CD14-positive monocyte (primary cell): ENCODE measurements at regions not wholly inside any gene's neighbourhood (a gene's known extent, or its start where the extent isn't known, plus 50 kb on each side); places are given as distances from the start of the nearest gene placed in this dataset.

Experiments
- DNase-seq, 3 donors: peaks; one replicate each; pipeline ENCODE4 v3.0.0-alpha.2; 2011 to 2022
- H2AFZ ChIP-seq: 2 replicates; pipeline ENCODE4 v1.6.0; 2012; ENCODE audit warnings: mild to moderate bottlenecking, low read depth, low read length, inconsistent platforms; ENCODE audit not compliant: insufficient read depth, poor library complexity, severe bottlenecking
- H3K27ac ChIP-seq, 2 donors: 1 replicate in 1 of 2; 2 replicates in 1 of 2; pipeline ENCODE4 v1.5.1; 2012 to 2013; ENCODE audit warnings: low read length in 2 of 2, control low read depth in 1 of 2, inconsistent platforms in 1 of 2, low read depth in 1 of 2, mild to moderate bottlenecking in 1 of 2
- H3K27me3 ChIP-seq, 2 donors: one replicate each; pipeline versions ENCODE4 v1.6.0 to v1.6.1; 2011 to 2013; ENCODE audit warnings: low read length in 2 of 2; ENCODE audit not compliant: control insufficient read depth in 2 of 2, insufficient read depth in 2 of 2
- H3K36me3 ChIP-seq, 2 donors: replicated peaks in 1 of 2; 1 replicate in 1 of 2; 2 replicates in 1 of 2; pipeline versions ENCODE4 v1.5.1 to v1.6.1; 2012 to 2013; ENCODE audit warnings: low read length in 2 of 2, control low read depth in 1 of 2, inconsistent platforms in 1 of 2, mild to moderate bottlenecking in 1 of 2; ENCODE audit not compliant: insufficient read depth in 2 of 2, control insufficient read depth in 1 of 2
- H3K4me1 ChIP-seq, 2 donors: 1 replicate in 1 of 2; 2 replicates in 1 of 2; pipeline versions ENCODE4 v1.5.1 to v1.6.1; 2012 to 2013; ENCODE audit warnings: low read length in 2 of 2, control low read depth in 1 of 2, inconsistent platforms in 1 of 2, mild to moderate bottlenecking in 1 of 2, moderate library complexity in 1 of 2; ENCODE audit not compliant: insufficient read depth in 2 of 2, control insufficient read depth in 1 of 2
- H3K4me2 ChIP-seq: replicated peaks from 2 replicates; pipeline ENCODE3; 2012; ENCODE audit warnings: low read length, moderate library complexity, mild to moderate bottlenecking; ENCODE audit not compliant: poor library complexity, severe bottlenecking; ENCODE audit errors: extremely low read depth
- H3K4me3 ChIP-seq, 3 experiments: fragments of 200-600 bp in 1 of 3; sonication (generic) in 1 of 3; replicated peaks in 1 of 3; 1 replicate in 2 of 3; 2 replicates in 1 of 3; pipeline ENCODE4 v1.5.1; 2011 to 2013; ENCODE audit warnings: low read length in 3 of 3, mild to moderate bottlenecking in 3 of 3, control low read depth in 2 of 3, low read depth in 2 of 3, inconsistent platforms in 1 of 3, moderate library complexity in 1 of 3
- H3K79me2 ChIP-seq: 2 replicates; pipeline ENCODE4 v1.6.0; 2012; ENCODE audit warnings: mild to moderate bottlenecking, control low read depth, inconsistent platforms, low read length, moderate library complexity; ENCODE audit not compliant: insufficient read depth
- H3K9ac ChIP-seq: 2 replicates; pipeline ENCODE4 v1.6.0; 2017; ENCODE audit warnings: low read length, mild to moderate bottlenecking; ENCODE audit not compliant: insufficient read depth, poor library complexity, severe bottlenecking
- H3K9me3 ChIP-seq, 2 donors: replicated peaks in 1 of 2; 1 replicate in 1 of 2; 2 replicates in 1 of 2; pipeline versions ENCODE4 v1.5.1 to v1.6.1; 2012 to 2013; ENCODE audit warnings: low read length in 2 of 2, control low read depth in 1 of 2; ENCODE audit not compliant: control insufficient read depth in 1 of 2, insufficient read depth in 1 of 2
- H4K20me1 ChIP-seq: 2 replicates; pipeline ENCODE4 v1.6.0; 2012; ENCODE audit warnings: mild to moderate bottlenecking, low read length, control low read depth, moderate library complexity; ENCODE audit not compliant: insufficient read depth
- H3K27ac Mint-ChIP-seq, 7 donors: one replicate each; pipeline ENCODE4 v1.8.0; 2020; ENCODE audit warnings: mild to moderate bottlenecking in 7 of 7, mixed read lengths in 7 of 7, moderate library complexity in 6 of 7, inconsistent platforms in 2 of 7
- H3K27me3 Mint-ChIP-seq, 3 donors: one replicate each; pipeline ENCODE4 v1.8.0; 2021 to 2022; ENCODE audit warnings: low read depth in 3 of 3, mild to moderate bottlenecking in 3 of 3, mixed read lengths in 3 of 3, moderate library complexity in 3 of 3, inconsistent platforms in 1 of 3
- H3K36me3 Mint-ChIP-seq, 2 donors: one replicate each; pipeline ENCODE4 v1.8.0; 2020; ENCODE audit warnings: mixed read lengths in 2 of 2, inconsistent platforms in 1 of 2, mild to moderate bottlenecking in 1 of 2
- H3K4me1 Mint-ChIP-seq: one replicate; pipeline ENCODE4 v1.8.0; 2020; ENCODE audit warnings: mild to moderate bottlenecking, mixed read lengths
- H3K4me3 Mint-ChIP-seq, 2 donors: one replicate each; pipeline ENCODE4 v1.8.0; 2020; ENCODE audit warnings: mild to moderate bottlenecking in 2 of 2, mixed read lengths in 2 of 2, moderate library complexity in 1 of 2
- H3K9me3 Mint-ChIP-seq, 7 donors: one replicate each; pipeline ENCODE4 v1.8.0; 2020 to 2022; ENCODE audit warnings: mixed read lengths in 7 of 7, mild to moderate bottlenecking in 6 of 7, moderate library complexity in 6 of 7, inconsistent platforms in 2 of 7
- CTCF ChIP-seq: fragments of 200-600 bp; IDR thresholded peaks from one replicate; pipeline ENCODE4 v1.8.0; 2022; ENCODE audit warnings: antibody characterized with exemption, mild to moderate bottlenecking
- WGBS: methylation state at CpG from one replicate; pipeline ENCODE4 v1.1.5; 2013; ENCODE audit warnings: missing lambda C conversion rate; ENCODE audit not compliant: insufficient coverage; 5-methylcytosine and 5-hydroxymethylcytosine counted together
- intact Hi-C, 2 donors: fragments of 100-400 bp; cut with micrococcal nuclease; formaldehyde crosslinking; loops; one replicate each; pipeline versions ENCODE4 v1.15.0 to v1.15.1; 2023

- Mint-ChIP-seq H3K9me3 (peaks cover 0 to 2% (median 0%) of the 10 kb centered on the region in 7 donors), H3K4me3 (no peak overlapping the region), H3K27ac (no peak overlapping the region), H3K4me1 (no peaks in the 10 kb centered on the region), H3K27me3 (peaks cover 5 to 8% (median 5%) of the 10 kb centered on the region in 3 donors), H3K36me3 (no peaks in the 10 kb centered on the region)
- no peak overlapping the region for H3K4me2 ChIP-seq
- no peaks in the 10 kb centered on the region for H3K79me2 ChIP-seq
- no peak overlapping the region for H3K9ac ChIP-seq
- no peaks in the 10 kb centered on the region for H4K20me1 ChIP-seq
- H3K36me3 ChIP-seq, result no peaks in the 10 kb centered on the region
- H3K27ac ChIP-seq, result no peak overlapping the region
- H3K27me3 ChIP-seq, result no peaks in the 10 kb centered on the region
- no peak overlapping the region for H2AFZ ChIP-seq
- H3K4me3 ChIP-seq, result no peak overlapping the region
- no peaks in the 10 kb centered on the region for H3K9me3 ChIP-seq
- TF ChIP-seq CTCF, result no peak
- 80% methylated on average over 3 of the region's 5 CpGs for WGBS
- intact Hi-C loops, result no loop called here
- no peak for DNase-seq
- no peaks in the 10 kb centered on the region for H3K4me1 ChIP-seq
These were observed 720.9 kb downstream of the BRD1 start for GRCh38 chr22:49106842-49107152.

DNA sequence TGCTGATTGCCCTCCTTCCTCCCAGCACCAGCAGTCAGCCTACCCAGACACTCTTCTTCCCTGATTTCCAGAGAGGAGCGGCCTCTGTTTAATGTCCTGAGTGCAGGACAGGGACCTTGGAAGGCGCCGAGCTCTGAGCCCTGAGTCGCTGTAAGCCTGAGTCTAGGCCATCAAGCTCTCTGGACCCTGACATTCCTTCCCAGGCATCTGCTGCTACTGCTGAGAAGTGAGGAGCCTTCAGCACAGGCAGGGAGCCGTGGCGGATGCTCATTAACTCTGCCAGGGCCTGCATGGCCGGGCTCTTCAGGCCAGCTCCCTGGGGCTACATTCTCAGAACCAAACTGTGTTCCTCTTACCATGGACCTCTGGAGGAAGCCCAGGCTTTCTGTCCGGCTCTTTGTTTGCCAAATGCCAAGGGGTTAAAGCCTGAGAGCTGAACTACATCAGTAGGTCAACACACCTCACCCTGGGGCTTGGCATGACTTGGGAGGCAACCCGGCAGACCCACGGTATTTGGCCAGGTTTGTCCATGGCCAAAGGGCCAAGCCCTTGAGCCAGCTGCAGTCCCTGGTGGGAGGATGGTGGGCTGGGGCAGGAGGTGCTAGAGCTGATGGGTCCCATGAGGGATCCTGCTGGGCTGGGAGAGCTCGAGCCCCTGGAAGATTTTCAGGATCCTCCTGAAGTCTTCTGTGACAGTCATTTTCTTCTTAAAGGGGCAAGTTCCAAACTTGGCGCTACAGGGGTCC, 721.4 kb downstream of the BRD1 start:
- Histone ChIP-seq H3K36me3 (no peaks in the 10 kb centered on the region), H3K4me2 (no peak overlapping the region), H3K4me1 (no peaks in the 10 kb centered on the region), H4K20me1 (no peaks in the 10 kb centered on the region), H3K9ac (no peak overlapping the region), H3K27ac (no peak overlapping the region), H3K27me3 (no peaks in the 10 kb centered on the region), H3K79me2 (no peaks in the 10 kb centered on the region), H3K9me3 (no peaks in the 10 kb centered on the region), H2AFZ (no peak overlapping the region), H3K4me3 (no peak overlapping the region)
- TF ChIP-seq CTCF, result no peak
- H3K9me3 Mint-ChIP-seq, result peaks cover 0 to 2% (median 0%) of the 10 kb centered on the region in 7 donors
- no peak for DNase-seq
- WGBS, result 87% methylated on average over 9 of the region's 12 CpGs
- no peak overlapping the region for H3K27ac Mint-ChIP-seq
- H3K36me3 Mint-ChIP-seq, result no peaks in the 10 kb centered on the region
- intact Hi-C loops, result no loop called here
- peaks cover 5 to 8% (median 7%) of the 10 kb centered on the region in 3 donors for H3K27me3 Mint-ChIP-seq
- no peaks in the 10 kb centered on the region for H3K4me1 Mint-ChIP-seq
- H3K4me3 Mint-ChIP-seq, result no peak overlapping the region
